H9 (cell line): ENCODE measurements at regions not wholly inside any gene's neighbourhood (a gene's known extent, or its start where the extent isn't known, plus 50 kb on each side); places are given as distances from the start of the nearest gene placed in this dataset.
A peak's percentile ranks its signal among the peaks of the same experiment; 100 is the strongest.

Source experiments
- DNase-seq: peaks from one replicate; pipeline ENCODE4 v3.0.0-alpha.2; 2017
- H2AFZ ChIP-seq: one replicate; pipeline ENCODE4 v1.6.1; 2013; ENCODE audit warnings: mild to moderate bottlenecking, low read length, control low read depth, moderate library complexity
- H2AK5ac ChIP-seq: 2 replicates; pipeline ENCODE4 v1.6.1; 2013; ENCODE audit warnings: low read length, control low read depth, mixed read lengths; ENCODE audit not compliant: insufficient read length
- H2BK120ac ChIP-seq: one replicate; pipeline ENCODE4 v1.6.1; 2013; ENCODE audit warnings: low read depth, mild to moderate bottlenecking, low read length, control low read depth, inconsistent platforms; ENCODE audit not compliant: poor library complexity, severe bottlenecking
- H2BK12ac ChIP-seq: 2 replicates; pipeline ENCODE4 v1.6.1; 2013; ENCODE audit warnings: low read length, control low read depth, mixed read lengths, low read depth; ENCODE audit not compliant: insufficient read length
- H2BK15ac ChIP-seq: 2 replicates; pipeline ENCODE4 v1.6.1; 2013; ENCODE audit warnings: low read depth, low read length, control low read depth
- H2BK20ac ChIP-seq: one replicate; pipeline ENCODE4 v1.6.1; 2013; ENCODE audit warnings: low read depth, mild to moderate bottlenecking, low read length, control low read depth, inconsistent platforms; ENCODE audit not compliant: poor library complexity, severe bottlenecking
- H2BK5ac ChIP-seq: 2 replicates; pipeline ENCODE4 v1.6.1; 2013; ENCODE audit warnings: low read length, control low read depth, mixed read lengths; ENCODE audit not compliant: insufficient read length
- H3K14ac ChIP-seq: 2 replicates; pipeline ENCODE4 v1.6.1; 2013; ENCODE audit warnings: low read length, control low read depth; ENCODE audit not compliant: insufficient read depth
- H3K18ac ChIP-seq: 2 replicates; pipeline ENCODE4 v1.6.1; 2013; ENCODE audit warnings: low read depth, mild to moderate bottlenecking, mixed read lengths, low read length, control low read depth; ENCODE audit not compliant: insufficient read length
- H3K23ac ChIP-seq: 2 replicates; pipeline ENCODE4 v1.6.1; 2013; ENCODE audit warnings: low read length, control low read depth, mixed read lengths, low read depth; ENCODE audit not compliant: insufficient read length
- H3K23me2 ChIP-seq: 2 replicates; pipeline ENCODE4 v1.6.1; 2013; ENCODE audit warnings: low read depth, mild to moderate bottlenecking, mixed read lengths, low read length, control low read depth; ENCODE audit not compliant: insufficient read length, poor library complexity, severe bottlenecking
- H3K27ac ChIP-seq: 2 replicates; pipeline ENCODE4 v1.5.1; 2013; ENCODE audit warnings: low read length, control low read depth, mixed read lengths, low read depth; ENCODE audit not compliant: insufficient read length
- H3K27me3 ChIP-seq: 2 replicates; pipeline ENCODE4 v1.6.1; 2013; ENCODE audit warnings: low read length, control low read depth, inconsistent platforms; ENCODE audit not compliant: insufficient read depth
- H3K4ac ChIP-seq: 2 replicates; pipeline ENCODE4 v1.6.1; 2013; ENCODE audit warnings: low read depth, mild to moderate bottlenecking, control low read depth, inconsistent platforms, low read length, moderate library complexity
- H3K4me1 ChIP-seq: 2 replicates; pipeline ENCODE4 v1.6.1; 2013; ENCODE audit warnings: low read length, control low read depth, inconsistent platforms; ENCODE audit not compliant: insufficient read depth
- H3K4me2 ChIP-seq: 2 replicates; pipeline ENCODE4 v1.6.1; 2013; ENCODE audit warnings: low read length, control low read depth, mixed read lengths; ENCODE audit not compliant: insufficient read length, insufficient read depth
- H3K56ac ChIP-seq: 2 replicates; pipeline ENCODE4 v1.6.1; 2013; ENCODE audit warnings: low read depth, mild to moderate bottlenecking, mixed read lengths, low read length, control low read depth; ENCODE audit not compliant: insufficient read length
- H3K79me1 ChIP-seq: 2 replicates; pipeline ENCODE4 v1.6.1; 2013; ENCODE audit warnings: low read depth, mild to moderate bottlenecking, moderate library complexity, low read length, control low read depth, inconsistent platforms; ENCODE audit not compliant: insufficient read depth, poor library complexity, severe bottlenecking
- H3K79me2 ChIP-seq: 2 replicates; pipeline ENCODE4 v1.6.1; 2013; ENCODE audit warnings: low read length, control low read depth, inconsistent platforms; ENCODE audit not compliant: insufficient read depth
- H3K9ac ChIP-seq: 2 replicates; pipeline ENCODE4 v1.6.1; 2013; ENCODE audit warnings: low read length, control low read depth, mixed read lengths; ENCODE audit not compliant: insufficient read length; ENCODE audit errors: extremely low read depth
- H3K9me3 ChIP-seq: one replicate; pipeline ENCODE4 v1.6.1; 2013; ENCODE audit warnings: low read depth, low read length, inconsistent platforms; ENCODE audit not compliant: control insufficient read depth
- H3T11ph ChIP-seq: one replicate; pipeline ENCODE4 v1.6.1; 2013; ENCODE audit warnings: mild to moderate bottlenecking, low read length, control low read depth, inconsistent platforms
- H4K20me1 ChIP-seq: one replicate; pipeline ENCODE4 v1.6.1; 2013; ENCODE audit not compliant: control insufficient read depth, insufficient read length, insufficient read depth
- H4K5ac ChIP-seq: 2 replicates; pipeline ENCODE4 v1.6.1; 2013; ENCODE audit warnings: low read depth, mild to moderate bottlenecking, mixed read lengths, low read length, control low read depth; ENCODE audit not compliant: insufficient read length
- H4K8ac ChIP-seq: replicated peaks from 2 replicates; pipeline ENCODE4 v1.6.1; 2013; ENCODE audit warnings: low read length, control low read depth, mixed read lengths, low read depth; ENCODE audit not compliant: insufficient read length
- H4K91ac ChIP-seq: 2 replicates; pipeline ENCODE4 v1.6.1; 2013; ENCODE audit warnings: low read depth, mild to moderate bottlenecking, moderate library complexity, mixed read lengths, low read length, control low read depth; ENCODE audit not compliant: insufficient read length
- H3K27ac Mint-ChIP-seq, 3 experiments: 2 replicates in 2 of 3; 3 replicates in 1 of 3; pipeline ENCODE4 v1.8.0; 2020 to 2021; ENCODE audit warnings: mixed read lengths in 3 of 3, mild to moderate bottlenecking in 1 of 3, moderate library complexity in 1 of 3
- H3K27me3 Mint-ChIP-seq: 2 replicates; pipeline ENCODE4 v1.8.0; 2021; ENCODE audit warnings: low read depth, mild to moderate bottlenecking, moderate library complexity, mixed read lengths
- H3K36me3 Mint-ChIP-seq, 3 experiments: 2 replicates in 2 of 3; 3 replicates in 1 of 3; pipeline ENCODE4 v1.8.0; 2020 to 2021; ENCODE audit warnings: low read depth in 3 of 3, mixed read lengths in 3 of 3; ENCODE audit not compliant: insufficient read depth in 1 of 3
- H3K4me1 Mint-ChIP-seq, 2 experiments: 2 replicates each; pipeline ENCODE4 v1.8.0; 2020; ENCODE audit warnings: mixed read lengths in 2 of 2
- H3K4me3 Mint-ChIP-seq, 2 experiments: 2 replicates in 1 of 2; 3 replicates in 1 of 2; pipeline ENCODE4 v1.8.0; 2020 to 2021; ENCODE audit warnings: mild to moderate bottlenecking in 2 of 2, mixed read lengths in 2 of 2, moderate library complexity in 1 of 2
- H3K9me3 Mint-ChIP-seq, 2 experiments: 2 replicates in 1 of 2; 3 replicates in 1 of 2; pipeline ENCODE4 v1.8.0; 2020; ENCODE audit warnings: mild to moderate bottlenecking in 2 of 2, mixed read lengths in 2 of 2, moderate library complexity in 1 of 2
- WGBS: extraction: QIAGEN DNeasy Blood & Tissue Kit; methylation state at CpG from one replicate; pipeline ENCODE4 v1.1.7; 2013; ENCODE audit warnings: missing lambda C conversion rate, low lambda C conversion rate, mixed read lengths; ENCODE audit not compliant: insufficient read length; ENCODE audit errors: extremely low coverage; 5-methylcytosine and 5-hydroxymethylcytosine counted together
- TF ChIP-seq, protein P1 (sequence below): fragments of 200-600 bp; sonication (generic); conservative IDR thresholded peaks from 3 replicates; pipeline ENCODE4 v1.8.0; 2021; ENCODE audit warnings: antibody characterized with exemption, mild to moderate bottlenecking

DNA sequence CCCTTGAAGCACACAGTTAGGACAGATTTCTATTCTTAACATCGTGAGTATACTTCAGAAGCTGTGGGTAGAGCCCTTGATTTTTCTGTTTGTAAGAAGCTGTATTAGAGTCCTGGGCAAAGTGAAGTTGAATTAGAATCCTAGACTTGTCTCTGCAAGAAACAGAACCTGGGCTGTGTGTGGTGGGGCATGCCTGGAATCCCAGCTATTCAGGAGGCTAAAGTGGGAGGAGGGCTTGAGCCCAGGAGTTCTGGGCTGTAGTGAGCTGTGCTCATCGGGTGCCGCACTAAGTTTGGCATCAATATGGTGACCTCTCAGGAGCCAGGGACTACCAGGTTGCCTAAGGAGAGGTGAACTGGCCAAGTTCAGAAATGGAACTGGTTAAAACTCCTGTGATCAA, 183.4 kb downstream of the GNAI1 start:
- Histone ChIP-seq H2BK20ac (no peak overlapping the region), H3K9me3 (no peaks in the 10 kb centered on the region), H3K4ac (no peak overlapping the region), H3K27ac (no peak overlapping the region), H2AK5ac (no peak overlapping the region), H2AFZ (no peak overlapping the region), H3K23me2 (no peaks in the 10 kb centered on the region), H3K14ac (no peak overlapping the region), H3K9ac (no peak overlapping the region), H2BK15ac (no peak overlapping the region), H3K27me3 (no peaks in the 10 kb centered on the region), H4K8ac (no peak overlapping the region), H4K20me1 (no peaks in the 10 kb centered on the region), H3K4me1 (no peaks in the 10 kb centered on the region), H3K56ac (no peak overlapping the region), H4K5ac (no peak overlapping the region), H3T11ph (no peak overlapping the region), H2BK12ac (no peak overlapping the region), H2BK120ac (no peak overlapping the region), H4K91ac (no peak overlapping the region), H3K79me1 (no peaks in the 10 kb centered on the region), H3K18ac (no peak overlapping the region), H2BK5ac (no peak overlapping the region), H3K23ac (no peak overlapping the region), H3K79me2 (no peaks in the 10 kb centered on the region), H3K4me2 (no peak overlapping the region)
- Mint-ChIP-seq H3K4me3 (no peak overlapping the region; a peak in 1 of 5 replicates), H3K9me3 (no peaks in the 10 kb centered on the region), H3K27me3 (no peaks in the 10 kb centered on the region; the same call in 1 of the 2 replicates), H3K4me1 (peaks cover 0 to 4% of the 10 kb centered on the region in 2 experiments; a peak in 1 of 4 replicates), H3K36me3 (no peaks in the 10 kb centered on the region), H3K27ac (no peak overlapping the region)
- TF ChIP-seq, protein P1, sequence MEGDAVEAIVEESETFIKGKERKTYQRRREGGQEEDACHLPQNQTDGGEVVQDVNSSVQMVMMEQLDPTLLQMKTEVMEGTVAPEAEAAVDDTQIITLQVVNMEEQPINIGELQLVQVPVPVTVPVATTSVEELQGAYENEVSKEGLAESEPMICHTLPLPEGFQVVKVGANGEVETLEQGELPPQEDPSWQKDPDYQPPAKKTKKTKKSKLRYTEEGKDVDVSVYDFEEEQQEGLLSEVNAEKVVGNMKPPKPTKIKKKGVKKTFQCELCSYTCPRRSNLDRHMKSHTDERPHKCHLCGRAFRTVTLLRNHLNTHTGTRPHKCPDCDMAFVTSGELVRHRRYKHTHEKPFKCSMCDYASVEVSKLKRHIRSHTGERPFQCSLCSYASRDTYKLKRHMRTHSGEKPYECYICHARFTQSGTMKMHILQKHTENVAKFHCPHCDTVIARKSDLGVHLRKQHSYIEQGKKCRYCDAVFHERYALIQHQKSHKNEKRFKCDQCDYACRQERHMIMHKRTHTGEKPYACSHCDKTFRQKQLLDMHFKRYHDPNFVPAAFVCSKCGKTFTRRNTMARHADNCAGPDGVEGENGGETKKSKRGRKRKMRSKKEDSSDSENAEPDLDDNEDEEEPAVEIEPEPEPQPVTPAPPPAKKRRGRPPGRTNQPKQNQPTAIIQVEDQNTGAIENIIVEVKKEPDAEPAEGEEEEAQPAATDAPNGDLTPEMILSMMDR = no peak
- WGBS = no CpG with 5 or more reads among the region's 3 CpGs
- DNase-seq = peak; percentile 34
